Right cardiac atrium (tissue), 5 donors: ENCODE measurements at regions not wholly inside any gene's neighbourhood (a gene's known extent, or its start where the extent isn't known, plus 50 kb on each side); places are given as distances from the start of the nearest gene placed in this dataset.

ENCODE experiments used
- ATAC-seq, 2 donors: fragments of 200-7000 bp; cut with Tn5 transposase; one replicate each; pipeline versions ENCODE4 v1.8.0 to v1.9.1; 2020; ENCODE audit warnings: moderate library complexity in 2 of 2, mild to moderate bottlenecking in 1 of 2
- DNase-seq, 3 donors: peaks; one replicate each; pipeline ENCODE4 v3.0.0-alpha.2; 2020
- H3K27ac ChIP-seq: one replicate; pipeline ENCODE4 v1.5.1; 2013; ENCODE audit warnings: mild to moderate bottlenecking, low read length, control low read depth, moderate library complexity
- H3K27me3 ChIP-seq: one replicate; pipeline ENCODE4 v1.6.1; 2013; ENCODE audit not compliant: control insufficient read depth, insufficient read depth
- H3K4me1 ChIP-seq: one replicate; pipeline ENCODE4 v1.6.1; 2013; ENCODE audit warnings: low read length; ENCODE audit not compliant: control insufficient read depth, insufficient read depth
- H3K4me3 ChIP-seq: one replicate; pipeline ENCODE4 v1.5.1; 2013; ENCODE audit warnings: low read length, control low read depth
- H3K9me3 ChIP-seq: one replicate; pipeline ENCODE4 v1.6.1; 2013; ENCODE audit warnings: low read length; ENCODE audit not compliant: control insufficient read depth
- WGBS: extraction: QIAGEN DNeasy Blood & Tissue Kit; methylation state at CpG from one replicate; pipeline ENCODE4 v1.1.7; 2013; 5-methylcytosine and 5-hydroxymethylcytosine counted together
- intact Hi-C, 4 donors: fragments of 100-400 bp; cut with DNase I; formaldehyde crosslinking; loops; one replicate each; pipeline versions ENCODE4 v1.11.0 to v1.14.0; 2022 to 2023
- donor health status: healthy with polysubstance abuse.
- donor health status: DM: no; HTN: yes; CAD: no.
- donor health status: DM: no; HTN: no; CAD: no.
- donor health status: DM: no; HTN: yes; CAD: no; lungs with severe emphysema.
- donor health status: DM: yes; HTN: yes; CAD: no.

DNA sequence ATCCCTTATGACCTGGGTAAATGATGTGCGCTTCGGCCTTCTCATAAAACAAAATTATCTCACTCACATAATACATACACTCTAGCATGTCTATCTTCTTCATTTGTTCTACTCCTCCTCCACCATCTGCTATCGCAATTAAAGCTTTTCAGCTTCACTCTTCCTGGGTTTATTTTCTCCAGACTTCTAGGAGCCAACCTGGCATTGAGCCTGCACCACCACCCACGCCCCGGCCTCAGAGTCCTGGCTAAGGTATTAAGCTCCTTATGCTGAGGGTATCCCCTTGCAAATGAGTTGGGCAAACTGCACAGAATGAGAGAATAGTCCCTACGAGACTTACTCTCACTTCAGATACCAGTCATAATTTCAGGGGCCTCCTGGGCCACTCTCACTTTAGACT is 236.1 kb upstream of the CDH12 start:
- no peak for DNase-seq
- Histone ChIP-seq H3K27ac (no peak overlapping the region), H3K27me3 (no peaks in the 10 kb centered on the region), H3K4me1 (no peaks in the 10 kb centered on the region), H3K4me3 (no peak overlapping the region), H3K9me3 (no peaks in the 10 kb centered on the region)
- no peak for ATAC-seq
- 83% methylated on average over 6 of the region's 6 CpGs for WGBS
- intact Hi-C loops, result no loop called here

DNA sequence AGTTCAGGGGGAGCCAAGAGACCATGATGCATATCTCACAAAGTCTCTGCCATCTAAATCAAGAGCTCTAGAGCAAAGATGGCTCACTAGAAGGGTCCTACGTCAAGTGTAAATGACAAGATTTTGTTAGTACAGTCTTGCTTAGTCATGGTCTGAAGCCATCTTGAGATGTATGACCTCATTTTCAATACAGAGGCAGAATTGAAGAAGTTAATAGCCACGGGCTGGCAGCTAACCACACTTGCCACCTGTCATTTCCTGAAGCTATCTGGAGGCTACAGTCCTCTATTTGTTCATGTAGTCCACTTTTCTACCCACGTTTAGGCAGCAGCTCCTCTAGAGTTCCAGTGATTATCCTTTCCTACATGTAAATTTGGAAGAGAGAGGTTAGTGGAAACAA is 231.7 kb upstream of the CDH12 start:
- WGBS, result 50% methylated on average over 3 of the region's 3 CpGs
- ATAC-seq (no peak), DNase-seq (no peak)
- Histone ChIP-seq H3K4me3 (no peak overlapping the region), H3K4me1 (no peaks in the 10 kb centered on the region), H3K27me3 (no peaks in the 10 kb centered on the region), H3K27ac (no peak overlapping the region), H3K9me3 (no peaks in the 10 kb centered on the region)
- intact Hi-C loops, result no loop called here

DNA sequence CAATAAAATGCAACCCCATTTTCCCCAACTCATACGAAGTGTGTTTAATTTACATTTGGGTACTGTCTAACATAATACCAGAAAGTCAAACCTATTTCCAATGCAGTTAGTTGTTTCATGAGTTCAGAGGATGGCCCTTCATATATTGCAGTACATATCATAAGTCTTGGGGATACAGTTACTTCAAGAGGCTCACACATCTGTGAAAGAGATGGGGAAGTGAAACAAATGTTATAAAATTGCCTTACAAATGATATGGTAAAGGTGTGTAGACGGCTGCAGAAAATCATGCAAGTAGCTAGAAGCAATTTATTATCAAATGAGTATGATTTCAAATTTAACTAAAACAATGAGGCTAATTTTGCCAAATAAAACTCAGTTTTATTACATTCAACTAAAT is 219.0 kb upstream of the CDH12 start:
- intact Hi-C loops, result no loop called here
- Histone ChIP-seq H3K27ac (no peak overlapping the region), H3K4me1 (no peaks in the 10 kb centered on the region), H3K27me3 (no peaks in the 10 kb centered on the region), H3K4me3 (no peak overlapping the region), H3K9me3 (no peaks in the 10 kb centered on the region)
- DNase-seq (no peak), ATAC-seq (no peak)
- WGBS, result 82% methylated on average over 2 of the region's 2 CpGs

DNA sequence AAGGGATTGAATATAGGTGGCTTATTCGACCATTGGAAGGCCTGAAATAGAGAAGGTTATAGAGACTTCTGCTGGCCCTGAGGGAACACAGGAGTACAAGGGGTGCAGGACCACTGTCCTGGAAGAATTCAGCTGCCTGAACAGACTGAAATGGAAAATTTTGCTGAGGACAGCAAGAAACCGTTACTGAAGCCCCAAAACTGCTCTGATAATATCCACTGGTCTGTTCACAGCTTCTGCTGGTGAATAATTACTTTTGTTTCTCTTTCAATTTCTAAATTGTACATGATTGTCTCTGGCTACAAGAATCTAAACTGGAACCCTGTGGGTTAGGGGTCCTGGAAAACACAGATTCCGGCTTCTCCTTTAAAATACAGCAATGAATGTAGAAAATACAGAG is 218.5 kb upstream of the CDH12 start:
- no peak for ATAC-seq

DNA sequence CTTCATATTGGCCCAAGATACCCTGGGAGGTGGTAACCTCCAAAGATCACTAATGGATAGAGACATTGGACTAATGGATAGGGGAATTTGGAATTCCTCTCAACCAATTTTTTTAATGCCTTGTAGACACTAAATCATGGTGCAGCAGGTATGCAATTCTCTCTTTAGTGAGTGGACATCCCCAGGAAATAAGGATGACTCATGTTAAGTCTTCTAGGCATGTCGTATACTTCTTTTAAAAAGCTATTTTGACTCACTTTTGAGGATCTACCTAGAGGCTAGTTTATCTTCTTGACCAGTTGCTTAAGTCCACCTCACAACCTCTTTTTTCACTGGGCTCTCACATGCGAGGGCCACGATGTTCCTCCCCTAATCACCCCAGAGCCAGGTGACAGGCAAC is 211.6 kb upstream of the CDH12 start:
- no peak for ATAC-seq
- Histone ChIP-seq H3K27ac (no peak overlapping the region), H3K9me3 (peaks cover 2% of the 10 kb centered on the region), H3K4me3 (no peak overlapping the region), H3K4me1 (no peaks in the 10 kb centered on the region), H3K27me3 (no peaks in the 10 kb centered on the region)
- 80% methylated on average over 3 of the region's 3 CpGs for WGBS
- DNase-seq, result no peak
- intact Hi-C loops, result no loop called here

More for the DNA sequence above, 218.5 kb upstream of the CDH12 start:
- DNase-seq, result no peak
- intact Hi-C loops, result no loop called here
- no peaks in the 10 kb centered on the region for H3K4me1 ChIP-seq
- WGBS, result 66% methylated on average over 3 of the region's 3 CpGs
- no peak overlapping the region for H3K27ac ChIP-seq
- no peaks in the 10 kb centered on the region for H3K9me3 ChIP-seq
- no peak overlapping the region for H3K4me3 ChIP-seq
- H3K27me3 ChIP-seq, result no peaks in the 10 kb centered on the region

DNA sequence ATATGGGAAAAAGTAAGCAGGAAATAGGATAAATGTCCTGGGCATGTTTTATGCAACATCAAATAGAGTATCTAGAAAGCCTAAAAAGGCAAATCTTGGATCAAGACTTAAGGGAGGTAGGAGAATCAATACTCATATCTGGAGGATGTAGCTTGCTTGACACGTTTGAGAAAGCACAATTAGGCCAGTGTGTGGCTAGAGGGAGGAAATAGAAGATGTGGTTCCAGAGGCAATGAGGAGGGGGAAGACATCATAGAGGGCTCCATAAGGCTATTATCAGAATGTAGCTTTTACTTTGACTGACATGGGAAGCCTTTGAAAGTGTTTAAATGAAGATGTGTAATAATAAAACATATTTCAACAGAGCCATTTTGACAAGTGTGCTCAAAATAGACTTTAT is 200.7 kb upstream of the CDH12 start:
- H3K27ac ChIP-seq, result no peak overlapping the region
- no peaks in the 10 kb centered on the region for H3K27me3 ChIP-seq
- DNase-seq (no peak), ATAC-seq (no peak)
- H3K4me3 ChIP-seq, result no peak overlapping the region
- H3K9me3 ChIP-seq, result no peaks in the 10 kb centered on the region
- no peaks in the 10 kb centered on the region for H3K4me1 ChIP-seq
- intact Hi-C loops, result no loop called here
- WGBS, result 16% methylated on average over 1 of the region's 1 CpG

DNA sequence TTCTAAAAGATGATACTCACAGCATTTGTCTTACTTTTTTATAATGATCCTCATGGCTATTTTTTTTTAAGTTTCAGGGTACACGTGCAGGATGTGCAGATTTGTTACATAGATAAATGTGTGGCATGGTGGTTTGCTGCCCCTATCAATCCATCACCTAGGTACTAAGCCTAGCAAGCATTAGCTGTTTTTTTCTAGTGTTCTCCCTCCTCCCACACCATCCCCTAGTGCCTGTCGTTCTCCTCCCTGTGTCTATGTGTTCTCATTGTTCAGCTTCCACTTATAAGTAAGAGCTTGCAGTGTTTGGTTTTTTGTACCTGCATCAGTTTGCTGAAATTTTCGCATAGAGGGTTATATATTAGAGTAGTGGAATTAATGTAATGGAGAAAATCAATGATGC is 189.1 kb upstream of the CDH12 start:
- WGBS, result 33% methylated on average over 3 of the region's 3 CpGs
- Histone ChIP-seq H3K4me1 (no peaks in the 10 kb centered on the region), H3K9me3 (no peaks in the 10 kb centered on the region), H3K27ac (no peak overlapping the region), H3K4me3 (no peak overlapping the region), H3K27me3 (no peaks in the 10 kb centered on the region)
- DNase-seq (no peak), ATAC-seq (no peak)
- intact Hi-C loops, result no loop called here

DNA sequence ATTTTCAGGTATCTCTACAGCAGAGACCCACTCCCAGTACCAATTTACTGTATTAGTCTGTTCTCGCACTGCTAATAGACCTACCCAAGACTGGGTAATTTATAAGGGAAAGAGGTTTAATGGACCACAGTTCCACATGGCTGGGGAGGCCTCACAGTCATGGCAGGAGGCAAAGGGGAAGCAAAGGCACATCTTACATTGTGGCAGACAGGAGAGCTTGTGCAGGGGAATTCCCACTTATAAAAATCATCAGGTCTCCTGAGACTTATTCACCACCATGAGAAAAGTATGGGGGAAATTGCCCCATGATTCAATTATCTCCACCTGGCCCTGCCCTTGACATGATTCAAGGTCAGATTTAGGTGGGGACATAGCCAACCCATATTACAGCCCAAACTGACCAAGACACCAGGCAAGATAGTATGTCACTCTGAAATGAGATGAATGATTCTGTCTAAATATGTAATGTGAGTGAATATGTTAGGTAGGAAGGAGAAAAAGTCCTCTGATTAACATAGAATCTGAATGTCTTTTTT is 182.5 kb upstream of the CDH12 start:
- intact Hi-C loops, result no loop called here
- WGBS, result 91% methylated on average over 1 of the region's 1 CpG
- H3K27me3 ChIP-seq, result no peaks in the 10 kb centered on the region
- H3K27ac ChIP-seq, result no peak overlapping the region
- H3K9me3 ChIP-seq, result no peaks in the 10 kb centered on the region
- no peak for DNase-seq
- H3K4me1 ChIP-seq, result no peaks in the 10 kb centered on the region
- no peak overlapping the region for H3K4me3 ChIP-seq
- ATAC-seq, result no peak

DNA sequence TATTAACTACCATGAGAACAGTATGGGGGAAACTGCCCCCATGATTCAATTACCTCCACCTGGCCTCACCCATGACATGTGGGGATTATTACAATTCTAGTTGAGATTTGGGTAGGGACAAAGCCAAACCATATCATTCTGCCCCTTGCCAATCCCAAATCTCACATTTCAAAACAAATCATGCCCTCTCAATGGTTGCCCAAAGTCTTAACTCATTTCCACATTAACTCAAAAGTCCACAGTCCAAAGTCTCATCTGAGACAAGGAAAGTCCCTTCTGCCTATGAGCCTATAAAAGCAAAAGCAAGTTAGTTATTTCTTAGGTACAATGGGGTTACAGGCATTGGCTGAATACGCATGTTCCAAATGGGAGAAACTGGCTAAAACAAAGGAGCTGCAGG is 180.7 kb upstream of the CDH12 start:
- intact Hi-C loops, result no loop called here
- Histone ChIP-seq H3K4me3 (no peak overlapping the region), H3K27ac (no peak overlapping the region), H3K4me1 (no peaks in the 10 kb centered on the region), H3K9me3 (no peaks in the 10 kb centered on the region), H3K27me3 (no peaks in the 10 kb centered on the region)
- ATAC-seq (no peak), DNase-seq (no peak)
- WGBS, result 95% methylated on average over 1 of the region's 1 CpG

DNA sequence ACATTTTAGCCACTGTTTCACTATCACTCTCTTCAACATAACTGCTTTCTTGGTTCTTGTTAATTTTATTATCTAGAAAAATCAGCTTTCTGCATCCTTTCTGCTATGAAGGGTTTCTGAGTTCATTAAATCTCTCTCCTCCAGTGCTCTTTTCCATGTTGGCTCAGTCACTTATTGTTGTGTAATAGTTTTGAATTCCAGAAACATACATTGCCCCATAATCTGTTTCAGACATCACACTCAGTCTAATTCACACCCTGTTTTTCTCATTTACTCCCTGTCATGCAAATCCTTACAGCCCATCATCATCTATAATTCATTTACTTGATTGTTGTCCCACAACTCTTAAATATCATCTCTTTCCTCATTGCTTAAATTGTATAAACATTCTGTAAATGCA is 176.1 kb upstream of the CDH12 start:
- DNase-seq (no peak), ATAC-seq (no peak)
- intact Hi-C loops, result no loop called here
- H3K27me3 ChIP-seq, result no peaks in the 10 kb centered on the region
- no peak overlapping the region for H3K4me3 ChIP-seq
- H3K4me1 ChIP-seq, result peaks cover 2% of the 10 kb centered on the region
- H3K27ac ChIP-seq, result no peak overlapping the region
- H3K9me3 ChIP-seq, result no peaks in the 10 kb centered on the region

DNA sequence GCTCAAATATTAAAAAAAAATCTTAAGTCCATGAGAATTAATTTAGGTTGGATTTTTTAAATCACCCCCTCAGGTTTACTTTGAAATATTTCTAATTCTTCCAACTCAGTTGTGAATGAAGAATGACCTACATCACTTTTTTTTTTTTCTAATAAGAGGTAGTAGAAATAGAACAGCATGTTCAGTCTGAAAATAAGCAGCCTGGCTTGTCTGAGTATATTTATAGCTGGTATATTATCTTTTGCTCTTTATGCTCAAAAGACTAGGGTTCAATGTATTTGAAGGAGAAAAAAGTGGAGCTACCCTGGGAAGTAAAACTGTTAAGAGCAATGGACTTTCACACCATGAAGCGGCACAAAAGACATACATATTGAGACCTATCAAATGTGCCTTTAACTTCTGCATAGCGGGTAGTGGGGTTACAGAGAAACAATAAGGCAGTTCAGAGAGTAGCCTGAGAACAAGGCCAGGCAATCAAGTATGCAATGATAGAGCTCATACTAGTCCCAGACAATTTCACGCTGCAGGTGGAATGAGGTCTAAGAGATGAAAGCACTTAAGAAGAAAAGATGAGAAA is 175.4 kb upstream of the CDH12 start:
- no peaks in the 10 kb centered on the region for H3K9me3 ChIP-seq
- 75% methylated on average over 3 of the region's 3 CpGs for WGBS
- DNase-seq (no peak), ATAC-seq (peak; percentile 42 to 60)
- no peaks in the 10 kb centered on the region for H3K27me3 ChIP-seq
- H3K27ac ChIP-seq, result peak overlapping the region; percentile 36
- intact Hi-C loops, result no loop called here
- H3K4me3 ChIP-seq, result no peak overlapping the region
- peaks cover 2% of the 10 kb centered on the region for H3K4me1 ChIP-seq

DNA sequence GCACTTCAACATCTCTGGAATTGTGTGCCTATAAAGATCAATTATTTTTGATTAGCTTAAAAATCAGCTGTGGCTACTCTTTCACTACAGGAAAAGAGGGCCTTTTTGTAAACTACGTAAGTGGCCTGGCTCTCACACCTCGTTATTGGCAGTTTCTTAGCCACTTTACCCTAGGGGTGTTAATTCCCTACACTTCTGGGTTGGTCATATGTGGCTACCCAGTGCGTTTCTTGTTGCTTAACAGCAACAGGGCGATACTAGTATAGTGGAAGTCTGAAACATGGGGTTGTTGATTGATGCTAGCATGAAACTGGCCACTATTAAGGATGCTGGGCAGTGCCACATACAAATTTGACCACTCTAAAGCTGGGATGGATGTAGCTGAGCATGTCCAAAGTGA is 174.7 kb upstream of the CDH12 start:
- peaks cover 2% of the 10 kb centered on the region for H3K4me1 ChIP-seq
- no peaks in the 10 kb centered on the region for H3K27me3 ChIP-seq
- peak overlapping the region; percentile 84 for H3K27ac ChIP-seq
- H3K9me3 ChIP-seq, result no peaks in the 10 kb centered on the region
- intact Hi-C loops, result no loop called here
- 56% methylated on average over 4 of the region's 4 CpGs for WGBS
- no peak overlapping the region for H3K4me3 ChIP-seq
- ATAC-seq (peak in 1 of 2 donors; percentile 48), DNase-seq (no peak)
